Loucy (cell line): ENCODE measurements at regions not wholly inside any gene's neighbourhood (a gene's known extent, or its start where the extent isn't known, plus 50 kb on each side); places are given as distances from the start of the nearest gene placed in this dataset.

Experiments
- H2AFZ ChIP-seq: fragments of 200-600 bp; sonication (generic); 2 replicates; pipeline ENCODE4 v1.6.0; 2016; ENCODE audit warnings: antibody characterized with exemption, mild to moderate bottlenecking, low read length, moderate library complexity
- H3F3A ChIP-seq: fragments of 200-600 bp; 2 replicates; pipeline ENCODE4 v1.6.0; 2016; ENCODE audit warnings: antibody characterized with exemption, low read depth, mild to moderate bottlenecking
- H3K27me3 ChIP-seq: fragments of 200-600 bp; sonication (generic); 2 replicates; pipeline ENCODE4 v1.6.1; 2014; ENCODE audit warnings: low read length, mild to moderate bottlenecking; ENCODE audit not compliant: insufficient read depth, poor library complexity, severe bottlenecking
- H3K36me3 ChIP-seq: fragments of 200-600 bp; sonication (generic); 2 replicates; pipeline ENCODE4 v1.6.1; 2016; ENCODE audit warnings: low read length; ENCODE audit not compliant: insufficient read depth
- H3K4me1 ChIP-seq: fragments of 200-600 bp; sonication (generic); 2 replicates; pipeline ENCODE4 v1.5.1; 2014; ENCODE audit warnings: low read length, mild to moderate bottlenecking; ENCODE audit not compliant: insufficient read depth, poor library complexity, severe bottlenecking
- H3K4me2 ChIP-seq: fragments of 200-600 bp; sonication (generic); 2 replicates; pipeline ENCODE4 v1.6.0; 2014; ENCODE audit warnings: antibody characterized with exemption, low read length, low read depth, mild to moderate bottlenecking; ENCODE audit not compliant: poor library complexity, severe bottlenecking
- H3K4me3 ChIP-seq: fragments of 200-600 bp; sonication (generic); 2 replicates; pipeline ENCODE4 v1.5.1; 2014; ENCODE audit warnings: low read length, mild to moderate bottlenecking, mixed read lengths; ENCODE audit not compliant: poor library complexity, severe bottlenecking
- H3K79me2 ChIP-seq: fragments of 200-600 bp; sonication (generic); 2 replicates; pipeline ENCODE4 v1.6.1; 2014; ENCODE audit warnings: low read length; ENCODE audit not compliant: insufficient read depth
- H3K9ac ChIP-seq: fragments of 200-600 bp; sonication (generic); 2 replicates; pipeline ENCODE4 v1.6.0; 2014; ENCODE audit warnings: mild to moderate bottlenecking, low read depth, low read length, moderate library complexity; ENCODE audit not compliant: poor library complexity, severe bottlenecking
- H3K9me2 ChIP-seq: fragments of 200-600 bp; sonication (generic); replicated peaks from 2 replicates; pipeline ENCODE4 v1.6.1; 2016; ENCODE audit warnings: low read depth, low read length, mixed read lengths
- H3K9me3 ChIP-seq: fragments of 200-600 bp; sonication (generic); 2 replicates; pipeline ENCODE4 v1.6.1; 2014; ENCODE audit warnings: mild to moderate bottlenecking, antibody characterized with exemption, low read length, low read depth; ENCODE audit not compliant: insufficient read depth
- H4K20me1 ChIP-seq: fragments of 200-600 bp; sonication (generic); 2 replicates; pipeline ENCODE4 v1.6.0; 2014; ENCODE audit warnings: antibody characterized with exemption, low read length, mild to moderate bottlenecking; ENCODE audit not compliant: insufficient read depth, poor library complexity, severe bottlenecking
- CTCF ChIP-seq: fragments of 200-600 bp; sonication (generic); conservative IDR thresholded peaks from 2 replicates; pipeline ENCODE4 v1.5.1; 2014; ENCODE audit warnings: mild to moderate bottlenecking, antibody characterized with exemption, low read length
- EZH2phosphoT487 ChIP-seq: fragments of 200-600 bp; IDR thresholded peaks from 2 replicates; pipeline ENCODE4 v1.6.1; 2018; ENCODE audit warnings: antibody characterized with exemption, mild to moderate bottlenecking, moderate library complexity, borderline replicate concordance

GRCh38 chr5:164224772-164225171, 719.4 kb downstream of the MAT2B start:
- no peaks in the 10 kb centered on the region for H3K79me2 ChIP-seq
- no peaks in the 10 kb centered on the region for H3K9me2 ChIP-seq
- TF ChIP-seq CTCF (no peak), EZH2phosphoT487 (no peak)
- no peaks in the 10 kb centered on the region for H3K4me1 ChIP-seq
- no peaks in the 10 kb centered on the region for H3K36me3 ChIP-seq
- no peaks in the 10 kb centered on the region for H3K27me3 ChIP-seq
- no peaks in the 10 kb centered on the region for H4K20me1 ChIP-seq
- H3K9ac ChIP-seq: no peak overlapping the region
- H3K4me3 ChIP-seq: no peak overlapping the region
- no peak overlapping the region for H3K4me2 ChIP-seq
- no peaks in the 10 kb centered on the region for H3K9me3 ChIP-seq
- H2AFZ ChIP-seq: no peak overlapping the region
- no peaks in the 10 kb centered on the region for H3F3A ChIP-seq

- Histone ChIP-seq H3K9me2 (no peaks in the 10 kb centered on the region), H3K4me2 (no peak overlapping the region), H2AFZ (no peak overlapping the region), H3K27me3 (no peaks in the 10 kb centered on the region), H3K36me3 (no peaks in the 10 kb centered on the region), H3F3A (no peaks in the 10 kb centered on the region), H3K4me1 (no peaks in the 10 kb centered on the region), H3K9me3 (no peaks in the 10 kb centered on the region), H4K20me1 (no peaks in the 10 kb centered on the region), H3K4me3 (no peak overlapping the region), H3K79me2 (no peaks in the 10 kb centered on the region), H3K9ac (no peak overlapping the region)
- TF ChIP-seq CTCF (no peak), EZH2phosphoT487 (no peak)
These were observed 724.9 kb downstream of the MAT2B start for GRCh38 chr5:164230341-164230740.

- Histone ChIP-seq H3K36me3 (no peaks in the 10 kb centered on the region), H3K79me2 (no peaks in the 10 kb centered on the region), H3K4me1 (no peaks in the 10 kb centered on the region), H3K9me2 (no peaks in the 10 kb centered on the region), H3K27me3 (no peaks in the 10 kb centered on the region), H2AFZ (no peak overlapping the region), H3K4me2 (no peak overlapping the region), H3K9ac (no peak overlapping the region), H3K4me3 (no peak overlapping the region), H4K20me1 (no peaks in the 10 kb centered on the region), H3K9me3 (no peaks in the 10 kb centered on the region), H3F3A (no peaks in the 10 kb centered on the region)
- TF ChIP-seq EZH2phosphoT487 (no peak), CTCF (no peak)
These were observed 728.4 kb downstream of the MAT2B start for GRCh38 chr5:164233791-164234190.
